ENCODE measurements at regions not wholly inside any gene's neighbourhood (a gene's known extent, or its start where the extent isn't known, plus 50 kb on each side); places are given as distances from the start of the nearest gene placed in this dataset.

- ATAC-seq, result no peak
- TF ChIP-seq ZNF8 (CRISPR knock-in tag; IDR thresholded peaks at IDR 0.05) (no peak), ZFP30 (CRISPR knock-in tag; IDR thresholded peaks at IDR 0.05) (no peak)
These were observed 258.0 kb upstream of the SIX2 start for GRCh38 chr2:45267062-45267792.

DNA sequence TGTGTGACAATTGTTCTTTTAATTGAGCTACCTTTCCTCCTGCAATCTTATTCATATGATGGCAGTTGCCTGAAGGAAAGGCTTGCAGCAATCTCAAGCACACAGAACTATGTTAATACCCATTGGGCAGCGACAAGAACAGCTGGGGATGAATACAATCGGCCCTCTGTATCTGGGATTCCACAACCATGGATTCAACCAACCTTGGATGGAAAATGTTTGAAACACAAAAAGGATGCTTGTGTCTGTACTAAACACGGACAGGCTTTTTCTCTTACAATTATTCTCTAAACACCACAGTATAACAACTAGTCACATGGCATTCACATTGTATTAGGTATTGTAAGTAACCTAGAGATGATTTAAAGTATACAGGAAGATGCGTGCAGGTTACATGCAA lies 256.1 kb upstream of the SIX2 start:
- ATAC-seq, result no peak

DNA sequence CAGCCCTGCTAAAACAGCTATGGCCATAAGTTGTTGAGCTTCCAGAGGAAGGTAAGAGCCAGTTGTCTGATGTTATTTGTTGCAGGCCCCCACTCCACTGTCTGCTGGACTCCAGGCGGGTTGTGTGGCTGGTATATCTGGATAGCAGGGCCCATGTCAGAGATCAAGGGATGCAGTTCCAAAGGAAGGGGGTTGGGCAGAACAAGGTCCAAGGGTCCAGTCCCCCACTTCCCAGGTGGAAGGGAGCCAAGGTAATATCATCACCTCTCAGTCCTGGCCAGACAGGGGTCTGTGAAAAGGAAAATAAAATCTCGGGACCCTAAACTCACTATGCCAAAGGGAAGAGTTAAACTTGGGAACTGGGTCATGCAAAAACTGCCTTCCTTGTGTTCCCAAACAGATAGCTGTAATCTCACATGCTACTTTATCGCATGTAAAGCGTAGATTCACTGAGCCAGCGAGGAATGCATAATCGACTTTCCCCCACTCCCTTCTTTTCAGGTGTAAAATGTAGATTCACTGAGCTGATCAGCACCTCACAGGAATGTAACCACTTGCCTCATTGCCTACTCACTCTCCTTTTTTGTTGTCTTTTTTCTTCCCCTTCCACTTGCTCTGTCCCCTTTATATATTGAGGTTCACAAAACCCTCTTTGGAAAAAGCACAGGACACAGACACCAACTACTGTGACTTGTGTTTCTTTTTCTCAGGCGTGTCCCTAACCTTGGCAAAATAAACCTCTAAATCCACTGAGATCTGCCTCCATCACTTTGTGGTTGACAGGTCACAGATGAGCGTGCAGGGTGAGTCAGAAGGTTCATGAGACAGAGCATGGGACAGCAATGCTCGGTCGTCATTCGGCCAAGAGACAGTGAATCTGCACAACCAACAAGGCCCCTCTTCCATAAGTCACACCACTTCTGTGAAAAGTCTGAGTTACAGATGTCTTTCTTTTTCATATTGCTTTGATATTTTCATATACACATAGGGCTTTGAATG lies 255.3 kb upstream of the SIX2 start:
- ATAC-seq, result no peak
- TF ChIP-seq, protein P1, sequence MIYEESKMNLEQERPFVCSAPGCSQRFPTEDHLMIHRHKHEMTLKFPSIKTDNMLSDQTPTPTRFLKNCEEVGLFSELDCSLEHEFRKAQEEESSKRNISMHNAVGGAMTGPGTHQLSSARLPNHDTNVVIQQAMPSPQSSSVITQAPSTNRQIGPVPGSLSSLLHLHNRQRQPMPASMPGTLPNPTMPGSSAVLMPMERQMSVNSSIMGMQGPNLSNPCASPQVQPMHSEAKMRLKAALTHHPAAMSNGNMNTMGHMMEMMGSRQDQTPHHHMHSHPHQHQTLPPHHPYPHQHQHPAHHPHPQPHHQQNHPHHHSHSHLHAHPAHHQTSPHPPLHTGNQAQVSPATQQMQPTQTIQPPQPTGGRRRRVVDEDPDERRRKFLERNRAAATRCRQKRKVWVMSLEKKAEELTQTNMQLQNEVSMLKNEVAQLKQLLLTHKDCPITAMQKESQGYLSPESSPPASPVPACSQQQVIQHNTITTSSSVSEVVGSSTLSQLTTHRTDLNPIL (CRISPR knock-in tag; IDR thresholded peaks at IDR 0.05; ENCODE audit: low read depth), result no peak
- TF ChIP-seq TSHZ2 (CRISPR knock-in tag; IDR thresholded peaks at IDR 0.05), result no peak
- no peak for TF ChIP-seq TCF4 (CRISPR knock-in tag; IDR thresholded peaks at IDR 0.05; ENCODE audit: borderline replicate concordance)
- no peak for TF ChIP-seq ZFP3 (CRISPR knock-in tag; IDR thresholded peaks at IDR 0.05)
- no peak for TF ChIP-seq OSR1 (CRISPR knock-in tag; IDR thresholded peaks at IDR 0.05)
- TF ChIP-seq ZNF565 (CRISPR knock-in tag; conservative IDR thresholded peaks at IDR 0.05; ENCODE audit: low read depth), result no peak

More for the DNA sequence above, 256.1 kb upstream of the SIX2 start:
- TF ChIP-seq ESRRG (CRISPR knock-in tag; IDR thresholded peaks at IDR 0.05), result no peak
- TF ChIP-seq PATZ1 (CRISPR knock-in tag; IDR thresholded peaks at IDR 0.05; ENCODE audit: borderline replicate concordance), result no peak
- TF ChIP-seq ISL1 (CRISPR knock-in tag; IDR thresholded peaks at IDR 0.05), result no peak
- no peak for TF ChIP-seq TSHZ2 (CRISPR knock-in tag; IDR thresholded peaks at IDR 0.05)
- no peak for TF ChIP-seq ZNF8 (CRISPR knock-in tag; IDR thresholded peaks at IDR 0.05)
- TF ChIP-seq, protein P1 (CRISPR knock-in tag; IDR thresholded peaks at IDR 0.05; ENCODE audit: low read depth), result no peak
- no peak for TF ChIP-seq TOX (CRISPR knock-in tag; IDR thresholded peaks at IDR 0.05; ENCODE audit: borderline replicate concordance)
- TF ChIP-seq OSR1 (CRISPR knock-in tag; IDR thresholded peaks at IDR 0.05), result no peak
- no peak for TF ChIP-seq ZC3H10 (CRISPR knock-in tag; IDR thresholded peaks at IDR 0.05)
- no peak for TF ChIP-seq ZNF70 (CRISPR knock-in tag; IDR thresholded peaks at IDR 0.05)
- TF ChIP-seq CSRNP3 (CRISPR knock-in tag; IDR thresholded peaks at IDR 0.05), result no peak
- TF ChIP-seq ARNTL (CRISPR knock-in tag; IDR thresholded peaks at IDR 0.05; ENCODE audit: borderline replicate concordance, low read depth), result no peak
- no peak for TF ChIP-seq ZFP30 (CRISPR knock-in tag; IDR thresholded peaks at IDR 0.05)
- no peak for TF ChIP-seq RARB (CRISPR knock-in tag; IDR thresholded peaks at IDR 0.05)
- TF ChIP-seq ZFP3 (CRISPR knock-in tag; IDR thresholded peaks at IDR 0.05), result no peak
- no peak for TF ChIP-seq SNAI2 (CRISPR knock-in tag; IDR thresholded peaks at IDR 0.05)
- no peak for TF ChIP-seq PPARA (CRISPR knock-in tag; IDR thresholded peaks at IDR 0.05; ENCODE audit: borderline replicate concordance)
- TF ChIP-seq TCF4 (CRISPR knock-in tag; IDR thresholded peaks at IDR 0.05; ENCODE audit: borderline replicate concordance), result no peak
